OCI-LY7 (cell line): ENCODE measurements at regions not wholly inside any gene's neighbourhood (a gene's known extent, or its start where the extent isn't known, plus 50 kb on each side); places are given as distances from the start of the nearest gene placed in this dataset.

Experiments
- BruUV-seq: library from RNA; stranded (reverse); fragments of 400-500 nt; replicated peaks from 2 replicates; lab custom pipeline; 2021; lab: Mats Ljungman, UMichigan
- CTCF ChIA-PET: fragments of 300-600 bp; sonication (Branson Sonifier 250); formaldehyde crosslinking; loops from one replicate; lab custom pipeline; 2022; ENCODE audit warnings: antibody characterized with exemption; ENCODE audit not compliant: unreplicated experiment; lab: Charles Lee
- POLR2A ChIA-PET: fragments of 300-600 bp; sonication (Branson Sonifier 250); formaldehyde crosslinking; loops from one replicate; lab custom pipeline; 2022; ENCODE audit warnings: antibody characterized with exemption; lab: Charles Lee
- DNase-seq: peaks from one replicate; pipeline ENCODE4 v3.0.0-alpha.2; 2015; ENCODE audit warnings: low spot score
- H2AFZ ChIP-seq: fragments of 200-600 bp; sonication (generic), shearing (Covaris generic); 2 replicates; pipeline ENCODE4 v1.6.1; 2014; ENCODE audit warnings: mild to moderate bottlenecking, antibody characterized with exemption, low read length, moderate library complexity
- H3K27ac ChIP-seq: fragments of 200-600 bp; sonication (generic); 2 replicates; pipeline ENCODE4 v1.5.1; 2014; ENCODE audit warnings: mixed run types, low read depth, mild to moderate bottlenecking, moderate library complexity, low read length, inconsistent platforms; ENCODE audit not compliant: poor library complexity, severe bottlenecking
- H3K36me3 ChIP-seq: fragments of 200-600 bp; sonication (generic); 2 replicates; pipeline ENCODE4 v1.6.1; 2014; ENCODE audit warnings: mild to moderate bottlenecking, antibody characterized with exemption, low read length, moderate library complexity, mixed read lengths; ENCODE audit not compliant: insufficient read depth
- H3K4me1 ChIP-seq: fragments of 200-600 bp; sonication (generic); 2 replicates; pipeline ENCODE4 v1.5.1; 2014; ENCODE audit warnings: mild to moderate bottlenecking, low read length; ENCODE audit not compliant: insufficient read depth, poor library complexity, severe bottlenecking
- H3K4me2 ChIP-seq: fragments of 200-600 bp; sonication (generic); 2 replicates; pipeline ENCODE4 v1.6.1; 2014; ENCODE audit warnings: mild to moderate bottlenecking, low read length
- H3K4me3 ChIP-seq: fragments of 200-600 bp; sonication (generic); 2 replicates; pipeline ENCODE4 v1.5.1; 2014; ENCODE audit warnings: mild to moderate bottlenecking, low read depth, low read length; ENCODE audit not compliant: poor library complexity, severe bottlenecking
- H3K79me2 ChIP-seq: fragments of 200-600 bp; sonication (generic); 2 replicates; pipeline ENCODE4 v1.6.1; 2016; ENCODE audit warnings: low read depth, mild to moderate bottlenecking, low read length, moderate library complexity, mixed read lengths; ENCODE audit not compliant: insufficient read depth
- H3K9me2 ChIP-seq: fragments of 200-600 bp; sonication (generic); 2 replicates; pipeline ENCODE4 v1.6.1; 2016; ENCODE audit warnings: mild to moderate bottlenecking, low read length, mixed read lengths; ENCODE audit not compliant: insufficient read depth
- H3K9me3 ChIP-seq: fragments of 200-600 bp; sonication (generic); 2 replicates; pipeline ENCODE4 v1.6.1; 2014; ENCODE audit warnings: mild to moderate bottlenecking, mixed run types, low read length, mixed read lengths
- H4K20me1 ChIP-seq: fragments of 200-600 bp; sonication (generic); 2 replicates; pipeline ENCODE4 v1.6.1; 2014; ENCODE audit warnings: mild to moderate bottlenecking, antibody characterized with exemption, low read length, moderate library complexity, mixed read lengths; ENCODE audit not compliant: insufficient read depth
- CTCF ChIP-seq: fragments of 200-600 bp; sonication (generic); conservative IDR thresholded peaks from 2 replicates; pipeline ENCODE4 v1.5.1; 2014; ENCODE audit warnings: mild to moderate bottlenecking, antibody characterized with exemption, low read length, moderate library complexity, mixed read lengths
- EZH2phosphoT487 ChIP-seq: fragments of 200-600 bp; sonication (generic); IDR thresholded peaks from 2 replicates; pipeline ENCODE4 v1.6.1; 2018; ENCODE audit warnings: low read depth, borderline replicate concordance, mild to moderate bottlenecking, mixed run types, antibody characterized with exemption, low read length, moderate library complexity, mixed read lengths
- intact Hi-C: fragments of 100-400 bp; cut with micrococcal nuclease; formaldehyde crosslinking; loops from one replicate; pipeline ENCODE4 v1.10.0; 2022; ENCODE audit not compliant: unreplicated experiment

GRCh38 chr12:94707036-94707435 is 56.7 kb upstream of the TMCC3 start:
- Histone ChIP-seq H3K4me3 (no peak overlapping the region), H3K9me2 (no peaks in the 10 kb centered on the region), H3K79me2 (no peaks in the 10 kb centered on the region), H4K20me1 (no peaks in the 10 kb centered on the region), H3K36me3 (no peaks in the 10 kb centered on the region), H3K4me2 (no peak overlapping the region), H3K4me1 (peaks cover 19% of the 10 kb centered on the region), H3K27ac (no peak overlapping the region), H3K9me3 (no peaks in the 10 kb centered on the region), H2AFZ (no peak overlapping the region)
- intact Hi-C loops, result no loop called here
- no peak for DNase-seq
- no TSS peak for BruUV-seq
- POLR2A ChIA-PET, result interaction anchor here (0.5 to 1.3 kb wide), 5 partner anchors 9 to 469 kb away, joined by 3 to 7 read pairs (median 3); no protein-coding TSS in a partner anchor
- CTCF ChIA-PET, result no interaction called here
- TF ChIP-seq EZH2phosphoT487, result no peak
- TF ChIP-seq CTCF, result no peak

- Histone ChIP-seq H3K27ac (no peak overlapping the region), H3K9me3 (no peaks in the 10 kb centered on the region), H3K4me3 (no peak overlapping the region), H3K4me2 (no peak overlapping the region), H2AFZ (no peak overlapping the region), H4K20me1 (no peaks in the 10 kb centered on the region), H3K4me1 (peaks cover 19% of the 10 kb centered on the region), H3K79me2 (no peaks in the 10 kb centered on the region), H3K36me3 (no peaks in the 10 kb centered on the region), H3K9me2 (no peaks in the 10 kb centered on the region)
- no peak for TF ChIP-seq EZH2phosphoT487
- no peak for TF ChIP-seq CTCF
- intact Hi-C loops, result no loop called here
- ChIA-PET POLR2A (interaction anchor here (0.6 to 1.3 kb wide), 3 partner anchors 8 to 102 kb away, joined by 3 to 8 read pairs (median 5); no protein-coding TSS in a partner anchor), CTCF (no interaction called here)
- DNase-seq, result no peak
- BruUV-seq, result no TSS peak
These were observed 55.9 kb upstream of the TMCC3 start for GRCh38 chr12:94706250-94706661.

- Histone ChIP-seq H3K4me3 (no peak overlapping the region), H2AFZ (no peak overlapping the region), H3K9me3 (no peaks in the 10 kb centered on the region), H3K36me3 (no peaks in the 10 kb centered on the region), H3K9me2 (no peaks in the 10 kb centered on the region), H3K27ac (no peak overlapping the region), H3K4me2 (no peak overlapping the region), H4K20me1 (no peaks in the 10 kb centered on the region), H3K4me1 (peaks cover 19% of the 10 kb centered on the region), H3K79me2 (no peaks in the 10 kb centered on the region)
- ChIA-PET CTCF (no interaction called here), POLR2A (interaction anchor here (0.6 to 1.7 kb wide), 8 partner anchors 9 to 288 kb away, joined by 3 to 9 read pairs (median 3); no protein-coding TSS in a partner anchor)
- intact Hi-C loops, result no loop called here
- TF ChIP-seq CTCF (no peak), EZH2phosphoT487 (no peak)
- no peak for DNase-seq
- no TSS peak for BruUV-seq
These were observed 55.3 kb upstream of the TMCC3 start for GRCh38 chr12:94705676-94706075.
